PFSK-1 (cell line): ENCODE measurements at regions not wholly inside any gene's neighbourhood (a gene's known extent, or its start where the extent isn't known, plus 50 kb on each side); places are given as distances from the start of the nearest gene placed in this dataset.

ENCODE experiments used
- POLR2AphosphoS5 ChIP-seq: IDR thresholded peaks from 2 replicates; pipeline ENCODE4 v1.6.1; 2012; ENCODE audit warnings: low read depth, mild to moderate bottlenecking, control low read depth, low read length, moderate library complexity
- SIN3A ChIP-seq: IDR thresholded peaks from 2 replicates; pipeline ENCODE4 v1.6.1; 2012; ENCODE audit warnings: mild to moderate bottlenecking, low read length, moderate library complexity, borderline replicate concordance; ENCODE audit not compliant: insufficient read depth
- TAF1 ChIP-seq: IDR thresholded peaks from 2 replicates; pipeline ENCODE4 v1.6.1; 2012; ENCODE audit warnings: low read length, control low read depth, borderline replicate concordance; ENCODE audit not compliant: insufficient read depth
- TF ChIP-seq, protein P1 (sequence below), 2 experiments: IDR thresholded peaks; 2 replicates each; pipeline versions ENCODE4 v1.6.1 to v1.8.0; 2011 to 2012; ENCODE audit warnings: low read depth in 2 of 2, low read length in 2 of 2, control low read depth in 1 of 2, inconsistent platforms in 1 of 2, mild to moderate bottlenecking in 1 of 2, moderate library complexity in 1 of 2; ENCODE audit not compliant: insufficient read depth in 1 of 2

- TF ChIP-seq SIN3A: no peak
- TF ChIP-seq, protein P1, sequence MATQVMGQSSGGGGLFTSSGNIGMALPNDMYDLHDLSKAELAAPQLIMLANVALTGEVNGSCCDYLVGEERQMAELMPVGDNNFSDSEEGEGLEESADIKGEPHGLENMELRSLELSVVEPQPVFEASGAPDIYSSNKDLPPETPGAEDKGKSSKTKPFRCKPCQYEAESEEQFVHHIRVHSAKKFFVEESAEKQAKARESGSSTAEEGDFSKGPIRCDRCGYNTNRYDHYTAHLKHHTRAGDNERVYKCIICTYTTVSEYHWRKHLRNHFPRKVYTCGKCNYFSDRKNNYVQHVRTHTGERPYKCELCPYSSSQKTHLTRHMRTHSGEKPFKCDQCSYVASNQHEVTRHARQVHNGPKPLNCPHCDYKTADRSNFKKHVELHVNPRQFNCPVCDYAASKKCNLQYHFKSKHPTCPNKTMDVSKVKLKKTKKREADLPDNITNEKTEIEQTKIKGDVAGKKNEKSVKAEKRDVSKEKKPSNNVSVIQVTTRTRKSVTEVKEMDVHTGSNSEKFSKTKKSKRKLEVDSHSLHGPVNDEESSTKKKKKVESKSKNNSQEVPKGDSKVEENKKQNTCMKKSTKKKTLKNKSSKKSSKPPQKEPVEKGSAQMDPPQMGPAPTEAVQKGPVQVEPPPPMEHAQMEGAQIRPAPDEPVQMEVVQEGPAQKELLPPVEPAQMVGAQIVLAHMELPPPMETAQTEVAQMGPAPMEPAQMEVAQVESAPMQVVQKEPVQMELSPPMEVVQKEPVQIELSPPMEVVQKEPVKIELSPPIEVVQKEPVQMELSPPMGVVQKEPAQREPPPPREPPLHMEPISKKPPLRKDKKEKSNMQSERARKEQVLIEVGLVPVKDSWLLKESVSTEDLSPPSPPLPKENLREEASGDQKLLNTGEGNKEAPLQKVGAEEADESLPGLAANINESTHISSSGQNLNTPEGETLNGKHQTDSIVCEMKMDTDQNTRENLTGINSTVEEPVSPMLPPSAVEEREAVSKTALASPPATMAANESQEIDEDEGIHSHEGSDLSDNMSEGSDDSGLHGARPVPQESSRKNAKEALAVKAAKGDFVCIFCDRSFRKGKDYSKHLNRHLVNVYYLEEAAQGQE (IDR thresholded peaks at IDR 0.05; ENCODE audit: insufficient read depth in 1 of 2, low read depth in 2 of 2, low read length in 2 of 2): no peak
- no peak for TF ChIP-seq POLR2AphosphoS5
- no peak for TF ChIP-seq TAF1
Measured at GRCh38 chr2:223199531-223200515, 147.8 kb downstream of the KCNE4 start.
